ENCODE measurements at regions not wholly inside any gene's neighbourhood (a gene's known extent, or its start where the extent isn't known, plus 50 kb on each side); places are given as distances from the start of the nearest gene placed in this dataset.

DNA sequence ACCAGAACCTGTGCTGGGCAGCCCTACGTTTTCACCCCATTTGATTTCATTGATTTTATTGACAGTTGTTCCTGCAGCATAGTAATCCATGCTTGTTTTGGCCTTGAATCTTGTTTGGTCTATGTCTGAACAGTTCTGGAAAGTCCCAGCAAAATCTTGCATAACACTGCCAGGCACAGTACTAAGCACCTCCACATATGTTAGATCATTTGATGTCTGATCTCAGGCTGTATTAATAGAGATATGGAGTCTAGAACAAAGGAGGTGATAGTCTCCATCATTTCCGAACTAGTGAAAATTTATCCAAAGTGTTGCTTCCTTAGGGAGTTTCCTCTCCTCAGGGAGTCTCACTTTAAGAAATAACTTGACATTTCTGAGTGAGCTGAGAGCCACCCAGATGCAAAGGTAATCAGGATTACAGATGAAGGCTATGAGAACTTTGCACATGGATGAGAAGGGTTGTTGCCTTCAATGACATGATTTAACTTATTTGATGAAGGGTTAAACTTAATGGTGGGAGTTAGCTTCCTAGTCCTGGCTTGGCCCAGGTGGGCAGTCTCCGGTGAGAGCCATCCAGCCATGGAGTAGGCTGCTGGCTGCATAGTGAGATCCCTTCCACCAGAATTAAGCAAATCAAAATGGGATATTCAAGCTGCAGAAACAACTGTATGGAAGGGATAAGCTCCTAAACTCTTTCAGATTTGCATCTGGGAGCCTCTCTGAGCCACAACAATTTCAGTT is 173.8 kb upstream of the MVB12B start (continued):
- TF ChIP-seq, protein P1, sequence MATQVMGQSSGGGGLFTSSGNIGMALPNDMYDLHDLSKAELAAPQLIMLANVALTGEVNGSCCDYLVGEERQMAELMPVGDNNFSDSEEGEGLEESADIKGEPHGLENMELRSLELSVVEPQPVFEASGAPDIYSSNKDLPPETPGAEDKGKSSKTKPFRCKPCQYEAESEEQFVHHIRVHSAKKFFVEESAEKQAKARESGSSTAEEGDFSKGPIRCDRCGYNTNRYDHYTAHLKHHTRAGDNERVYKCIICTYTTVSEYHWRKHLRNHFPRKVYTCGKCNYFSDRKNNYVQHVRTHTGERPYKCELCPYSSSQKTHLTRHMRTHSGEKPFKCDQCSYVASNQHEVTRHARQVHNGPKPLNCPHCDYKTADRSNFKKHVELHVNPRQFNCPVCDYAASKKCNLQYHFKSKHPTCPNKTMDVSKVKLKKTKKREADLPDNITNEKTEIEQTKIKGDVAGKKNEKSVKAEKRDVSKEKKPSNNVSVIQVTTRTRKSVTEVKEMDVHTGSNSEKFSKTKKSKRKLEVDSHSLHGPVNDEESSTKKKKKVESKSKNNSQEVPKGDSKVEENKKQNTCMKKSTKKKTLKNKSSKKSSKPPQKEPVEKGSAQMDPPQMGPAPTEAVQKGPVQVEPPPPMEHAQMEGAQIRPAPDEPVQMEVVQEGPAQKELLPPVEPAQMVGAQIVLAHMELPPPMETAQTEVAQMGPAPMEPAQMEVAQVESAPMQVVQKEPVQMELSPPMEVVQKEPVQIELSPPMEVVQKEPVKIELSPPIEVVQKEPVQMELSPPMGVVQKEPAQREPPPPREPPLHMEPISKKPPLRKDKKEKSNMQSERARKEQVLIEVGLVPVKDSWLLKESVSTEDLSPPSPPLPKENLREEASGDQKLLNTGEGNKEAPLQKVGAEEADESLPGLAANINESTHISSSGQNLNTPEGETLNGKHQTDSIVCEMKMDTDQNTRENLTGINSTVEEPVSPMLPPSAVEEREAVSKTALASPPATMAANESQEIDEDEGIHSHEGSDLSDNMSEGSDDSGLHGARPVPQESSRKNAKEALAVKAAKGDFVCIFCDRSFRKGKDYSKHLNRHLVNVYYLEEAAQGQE (IDR thresholded peaks at IDR 0.05; ENCODE audit: unreplicated experiment), result no peak
- TF ChIP-seq NANOG (IDR thresholded peaks at IDR 0.05; ENCODE audit: borderline replicate concordance), result no peak
- TF ChIP-seq, protein P2, sequence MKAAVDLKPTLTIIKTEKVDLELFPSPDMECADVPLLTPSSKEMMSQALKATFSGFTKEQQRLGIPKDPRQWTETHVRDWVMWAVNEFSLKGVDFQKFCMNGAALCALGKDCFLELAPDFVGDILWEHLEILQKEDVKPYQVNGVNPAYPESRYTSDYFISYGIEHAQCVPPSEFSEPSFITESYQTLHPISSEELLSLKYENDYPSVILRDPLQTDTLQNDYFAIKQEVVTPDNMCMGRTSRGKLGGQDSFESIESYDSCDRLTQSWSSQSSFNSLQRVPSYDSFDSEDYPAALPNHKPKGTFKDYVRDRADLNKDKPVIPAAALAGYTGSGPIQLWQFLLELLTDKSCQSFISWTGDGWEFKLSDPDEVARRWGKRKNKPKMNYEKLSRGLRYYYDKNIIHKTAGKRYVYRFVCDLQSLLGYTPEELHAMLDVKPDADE (IDR thresholded peaks at IDR 0.05), result no peak

DNA sequence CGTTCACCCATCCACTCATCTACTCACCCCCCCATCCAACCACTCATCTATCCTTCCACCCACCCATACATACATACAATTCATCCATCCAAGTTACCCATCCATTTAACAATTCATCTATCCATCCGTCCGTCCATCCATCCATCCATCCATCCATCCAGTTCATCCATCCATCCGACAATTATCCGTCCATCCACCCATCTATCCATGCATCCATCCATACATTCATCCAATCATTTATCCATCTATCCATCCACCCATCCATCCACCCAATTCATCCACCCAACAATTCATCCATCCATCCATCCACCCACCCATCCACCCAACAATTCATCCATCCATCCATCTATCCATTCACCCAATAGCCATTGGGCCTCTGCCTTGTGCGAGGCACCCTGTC is 173.2 kb upstream of the MVB12B start:
- Mint-ChIP-seq H3K9me3 (no peaks in the 10 kb centered on the region), H3K27ac (no peak overlapping the region), H3K4me3 (no peak overlapping the region), H3K36me3 (ENCODE audit: low read depth) (no peaks in the 10 kb centered on the region), H3K27me3 (ENCODE audit: insufficient read depth, low read depth, poor library complexity) (peaks cover 15% of the 10 kb centered on the region), H3K4me1 (peaks cover 12% of the 10 kb centered on the region)
- H3K4me1 ChIP-seq (ENCODE audit: insufficient read depth), result peaks cover 8% of the 10 kb centered on the region; the same call in 1 of the 2 replicates
- TF ChIP-seq STAT1 (IDR thresholded peaks at IDR 0.05; ENCODE audit: unreplicated experiment) (no peak), CREB1 (CRISPR knock-in tag; IDR thresholded peaks at IDR 0.05; ENCODE audit: low read depth) (no peak), EZH2phosphoT487 (IDR thresholded peaks at IDR 0.05; ENCODE audit: unreplicated experiment) (no peak)
- H3K27ac ChIP-seq (ENCODE audit: low read depth), result no peak overlapping the region
- no peaks in the 10 kb centered on the region for H3K79me2 ChIP-seq (replicated peaks; ENCODE audit: insufficient read depth)
- peaks cover 9% of the 10 kb centered on the region; the same call in 1 of the 2 replicates for H3K9me2 ChIP-seq (ENCODE audit: insufficient read depth)
- no peaks in the 10 kb centered on the region for H4K20me1 ChIP-seq (replicated peaks; ENCODE audit: insufficient read depth)
- H3K36me3 ChIP-seq (ENCODE audit: insufficient read depth), result no peaks in the 10 kb centered on the region
- DNase-seq (ENCODE audit: low spot score) (no peak), ATAC-seq (no peak)
- H3K4me3 ChIP-seq, result no peak overlapping the region
- no peaks in the 10 kb centered on the region for H3K27me3 ChIP-seq (ENCODE audit: insufficient read depth)
- no peak overlapping the region for H3K4me2 ChIP-seq
- no peaks in the 10 kb centered on the region for H3F3A ChIP-seq (replicated peaks; ENCODE audit: low read depth)
- no peak overlapping the region for H2AFZ ChIP-seq

DNA sequence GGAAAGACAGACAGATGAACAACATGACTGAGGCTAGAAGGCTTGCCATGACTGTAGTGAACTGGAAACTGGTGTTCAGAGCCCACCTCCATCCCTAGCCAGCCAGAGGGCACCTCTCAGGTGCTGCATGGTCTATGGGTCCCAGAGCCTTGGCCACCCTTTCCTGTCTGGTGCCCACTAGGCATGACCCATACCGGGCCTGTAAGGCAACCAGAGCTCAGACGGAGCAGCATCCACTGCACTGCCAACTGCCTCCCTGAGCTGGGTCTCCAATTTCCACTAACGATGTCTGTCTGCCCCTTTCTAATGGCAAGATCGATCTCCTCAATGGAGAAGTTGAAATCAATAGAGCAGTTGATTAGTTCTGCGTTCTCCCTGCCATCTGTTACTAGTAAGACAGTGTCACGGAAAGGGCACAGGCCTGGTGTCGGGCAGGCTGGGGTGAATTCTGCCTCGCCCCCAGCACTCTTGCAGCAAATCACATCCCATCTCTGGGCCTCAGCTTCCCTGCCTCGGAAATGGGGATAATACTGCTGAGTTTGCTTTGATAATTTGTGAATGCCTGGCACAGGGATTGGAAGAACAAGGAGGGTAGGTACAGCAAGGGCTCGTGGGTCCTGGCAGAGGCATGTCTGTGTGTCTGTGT is 172.3 kb upstream of the MVB12B start:
- no peak overlapping the region for H3K4me2 ChIP-seq
- peaks cover 16% of the 10 kb centered on the region for H3K4me1 Mint-ChIP-seq
- no peaks in the 10 kb centered on the region for H3K36me3 ChIP-seq (ENCODE audit: insufficient read depth)
- H3K27ac Mint-ChIP-seq, result no peak overlapping the region
- no peaks in the 10 kb centered on the region for H3K27me3 ChIP-seq (ENCODE audit: insufficient read depth)
- no peak overlapping the region for H3K4me3 ChIP-seq
- H3K36me3 Mint-ChIP-seq (ENCODE audit: low read depth), result no peaks in the 10 kb centered on the region
- no peak overlapping the region for H3K4me3 Mint-ChIP-seq
- no peaks in the 10 kb centered on the region for H3F3A ChIP-seq (replicated peaks; ENCODE audit: low read depth)
- peaks cover 8% of the 10 kb centered on the region; the same call in 1 of the 2 replicates for H3K4me1 ChIP-seq (ENCODE audit: insufficient read depth)
- H3K27ac ChIP-seq (ENCODE audit: low read depth), result no peak overlapping the region
- H3K79me2 ChIP-seq (replicated peaks; ENCODE audit: insufficient read depth), result no peaks in the 10 kb centered on the region
- H4K20me1 ChIP-seq (replicated peaks; ENCODE audit: insufficient read depth), result no peaks in the 10 kb centered on the region
- no peaks in the 10 kb centered on the region for H3K9me3 Mint-ChIP-seq
- H3K9me2 ChIP-seq (ENCODE audit: insufficient read depth), result peaks cover 9% of the 10 kb centered on the region; the same call in 1 of the 2 replicates
- ATAC-seq (no peak), DNase-seq (ENCODE audit: low spot score) (no peak)
- H2AFZ ChIP-seq, result no peak overlapping the region
- H3K27me3 Mint-ChIP-seq (ENCODE audit: insufficient read depth, low read depth, poor library complexity), result peaks cover 10% of the 10 kb centered on the region
- TF ChIP-seq, protein P2 (IDR thresholded peaks at IDR 0.05), result no peak
- TF ChIP-seq, protein P3, sequence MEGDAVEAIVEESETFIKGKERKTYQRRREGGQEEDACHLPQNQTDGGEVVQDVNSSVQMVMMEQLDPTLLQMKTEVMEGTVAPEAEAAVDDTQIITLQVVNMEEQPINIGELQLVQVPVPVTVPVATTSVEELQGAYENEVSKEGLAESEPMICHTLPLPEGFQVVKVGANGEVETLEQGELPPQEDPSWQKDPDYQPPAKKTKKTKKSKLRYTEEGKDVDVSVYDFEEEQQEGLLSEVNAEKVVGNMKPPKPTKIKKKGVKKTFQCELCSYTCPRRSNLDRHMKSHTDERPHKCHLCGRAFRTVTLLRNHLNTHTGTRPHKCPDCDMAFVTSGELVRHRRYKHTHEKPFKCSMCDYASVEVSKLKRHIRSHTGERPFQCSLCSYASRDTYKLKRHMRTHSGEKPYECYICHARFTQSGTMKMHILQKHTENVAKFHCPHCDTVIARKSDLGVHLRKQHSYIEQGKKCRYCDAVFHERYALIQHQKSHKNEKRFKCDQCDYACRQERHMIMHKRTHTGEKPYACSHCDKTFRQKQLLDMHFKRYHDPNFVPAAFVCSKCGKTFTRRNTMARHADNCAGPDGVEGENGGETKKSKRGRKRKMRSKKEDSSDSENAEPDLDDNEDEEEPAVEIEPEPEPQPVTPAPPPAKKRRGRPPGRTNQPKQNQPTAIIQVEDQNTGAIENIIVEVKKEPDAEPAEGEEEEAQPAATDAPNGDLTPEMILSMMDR (conservative IDR thresholded peaks at IDR 0.05; ENCODE audit: low read depth in 2 of 2), result no peak
- no peak for TF ChIP-seq ZNF114 (CRISPR knock-in tag; IDR thresholded peaks at IDR 0.05)
- TF ChIP-seq, protein P1 (IDR thresholded peaks at IDR 0.05; ENCODE audit: unreplicated experiment), result no peak

All from GM23338 (cell line).